Stimulated activated naive CD4-positive, alpha-beta T cell (primary cell): ENCODE measurements at regions not wholly inside any gene's neighbourhood (a gene's known extent, or its start where the extent isn't known, plus 50 kb on each side); places are given as distances from the start of the nearest gene placed in this dataset.

Experiments used
- DNase-seq, 6 experiments: peaks; one replicate each; lab custom pipeline; 2025; lab: John Stamatoyannopoulos, UW

DNA sequence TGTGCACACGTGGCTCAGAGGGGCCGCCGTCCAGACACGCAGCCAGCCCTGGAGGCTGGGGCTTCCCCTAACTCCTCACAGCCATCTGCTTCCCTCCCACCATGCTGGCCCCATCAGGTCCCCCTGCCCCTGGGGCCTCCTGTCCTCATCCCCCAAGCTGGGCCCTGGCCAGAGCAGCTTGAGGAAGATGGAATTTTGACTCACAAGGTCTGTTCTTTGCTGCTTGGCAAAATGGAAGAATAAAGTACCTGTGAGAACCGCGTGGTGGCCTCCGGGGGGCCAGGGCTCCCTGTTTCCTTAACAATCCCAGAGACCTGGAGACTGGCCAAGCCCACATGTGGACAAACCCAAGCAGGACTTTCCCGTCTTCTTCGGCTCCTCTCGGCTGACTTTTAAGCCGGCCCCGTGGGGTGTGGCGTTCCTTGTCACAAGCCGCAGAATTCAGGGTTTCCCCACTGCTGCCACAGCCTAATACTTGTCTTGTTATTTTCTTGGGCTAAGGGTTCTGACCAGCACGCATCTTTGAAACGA lies 872.8 kb downstream of the BRD1 start:
- DNase-seq: no peak

- no peak for DNase-seq
These were observed 873.8 kb downstream of the BRD1 start for GRCh38 chr22:48953830-48954229.

DNA sequence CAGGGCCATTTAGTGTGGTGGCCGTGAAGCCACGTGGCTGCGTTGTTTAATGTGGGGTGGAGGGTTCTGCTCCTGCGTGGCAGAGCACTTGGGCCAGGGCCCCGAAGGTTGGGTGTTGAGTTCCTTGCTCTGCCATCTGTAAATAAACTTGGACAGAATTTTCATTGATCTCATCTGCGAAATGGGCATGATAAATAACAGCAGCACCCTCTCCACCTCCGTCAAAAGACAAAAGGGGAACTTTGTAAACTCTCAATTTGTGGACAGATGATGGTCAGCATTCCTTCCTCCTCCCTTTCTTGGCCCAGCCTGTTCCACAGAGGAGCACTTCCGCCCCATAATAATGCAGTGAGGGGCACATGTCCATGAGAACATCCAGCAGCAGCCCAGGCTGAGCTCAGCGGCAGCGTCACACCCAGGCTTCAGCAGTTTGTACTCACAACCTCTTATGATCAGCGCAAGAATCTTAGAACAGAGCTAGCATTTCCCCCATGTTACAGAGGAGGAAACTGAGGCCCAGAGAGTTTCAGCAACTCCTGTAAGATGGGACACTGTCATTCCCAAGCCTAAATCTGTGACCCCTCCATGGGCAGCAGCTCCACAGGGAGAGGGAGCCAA lies 874.5 kb downstream of the BRD1 start:
- no peak for DNase-seq

GRCh38 chr22:48952256-48953102 lies 875.2 kb downstream of the BRD1 start:
- DNase-seq: no peak

DNA sequence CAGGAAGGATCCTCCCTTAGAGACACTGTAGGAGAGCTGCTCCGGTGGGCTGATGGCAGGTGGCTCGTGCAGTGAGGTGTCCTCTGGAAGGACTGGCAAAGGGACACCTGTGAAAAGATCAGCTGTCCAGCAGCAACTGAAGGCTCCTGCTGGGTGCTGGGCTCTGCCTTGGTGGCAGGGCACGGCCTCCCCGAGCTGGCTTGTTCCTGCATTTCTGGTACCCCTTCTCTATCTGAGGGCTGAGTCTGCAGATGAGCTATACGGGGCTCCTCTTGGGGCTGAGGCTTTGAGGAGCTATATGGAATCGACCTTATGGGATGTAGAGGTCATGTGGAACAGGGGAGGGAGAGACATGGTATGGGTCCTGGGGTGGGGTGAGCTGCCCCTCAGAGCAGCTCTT lies 875.8 kb downstream of the BRD1 start:
- no peak for DNase-seq

DNA sequence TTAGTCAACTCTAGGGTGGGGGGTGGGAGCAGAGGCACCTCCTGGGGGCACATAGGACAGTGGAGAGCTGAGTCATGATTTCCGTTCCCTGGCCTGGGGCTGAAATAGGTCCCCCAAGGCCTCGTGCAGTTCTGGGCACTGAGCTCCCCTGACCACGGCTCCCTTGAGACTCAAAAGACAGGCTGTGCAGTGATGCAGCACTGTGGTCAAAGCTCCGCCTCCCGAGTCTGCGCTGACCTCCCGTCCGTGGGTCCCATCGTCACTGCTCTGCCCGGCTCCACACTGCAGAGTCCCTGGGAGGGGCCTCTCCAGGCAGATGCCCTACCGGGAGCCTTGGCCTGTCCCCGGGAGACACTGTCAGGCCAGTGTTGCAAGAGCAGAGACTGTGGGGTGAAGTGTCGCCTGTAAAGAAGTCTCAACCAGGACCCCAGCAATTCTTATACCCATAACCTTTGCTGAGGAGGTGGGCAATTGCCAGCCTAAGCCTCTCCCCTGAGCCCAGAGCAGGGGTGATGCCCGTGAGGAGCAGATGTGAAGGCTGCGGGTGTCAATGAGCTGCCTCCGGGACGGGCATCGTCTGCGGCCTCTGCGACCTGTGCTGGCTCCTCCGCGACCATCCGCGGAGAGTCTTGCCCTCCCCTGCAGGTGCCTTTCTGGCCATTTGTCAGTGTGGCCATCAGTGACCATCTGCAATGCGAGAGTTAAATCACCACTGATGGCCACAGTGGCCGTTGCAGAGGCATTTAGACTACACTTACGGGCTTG lies 877.3 kb downstream of the BRD1 start:
- DNase-seq: no peak

DNA sequence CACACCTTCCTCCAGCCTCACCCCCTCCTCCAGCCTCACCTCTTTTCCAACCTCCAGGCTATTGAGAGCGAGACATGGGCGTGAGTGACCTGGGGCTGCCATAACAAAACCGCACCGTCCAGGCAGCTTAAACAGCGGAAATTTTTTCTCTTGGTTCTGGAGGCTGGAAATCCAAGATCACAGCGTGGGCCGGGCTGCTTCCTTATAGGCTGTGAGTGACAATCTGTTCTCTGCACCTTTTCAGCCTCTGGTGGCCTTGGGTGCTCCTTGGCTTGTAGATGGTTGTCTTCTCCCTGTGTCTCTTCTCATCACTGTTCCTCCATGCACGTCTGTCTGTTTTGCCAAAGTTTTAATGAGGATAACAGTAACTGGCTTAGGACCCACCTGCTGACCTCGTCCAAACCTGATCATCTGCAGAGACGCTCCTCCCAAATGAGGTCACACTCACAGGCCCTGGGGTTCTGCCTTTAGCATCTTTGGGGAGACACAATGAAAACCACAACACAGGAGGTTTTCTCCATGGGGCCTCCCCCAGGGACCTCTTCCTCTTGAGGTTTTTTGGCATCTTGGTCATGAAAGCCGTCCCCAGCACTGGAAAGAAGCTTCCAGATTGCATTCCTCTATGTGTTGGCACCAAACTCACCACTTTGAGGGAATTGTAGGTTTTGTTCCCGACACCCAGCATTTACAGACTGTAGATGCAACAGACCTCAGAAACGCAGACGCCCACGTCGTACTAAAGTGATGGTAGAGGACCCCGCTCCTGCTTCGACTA lies 878.1 kb downstream of the BRD1 start:
- DNase-seq: no peak

GRCh38 chr22:48948575-48949170 lies 879.0 kb downstream of the BRD1 start:
- no peak for DNase-seq

DNA sequence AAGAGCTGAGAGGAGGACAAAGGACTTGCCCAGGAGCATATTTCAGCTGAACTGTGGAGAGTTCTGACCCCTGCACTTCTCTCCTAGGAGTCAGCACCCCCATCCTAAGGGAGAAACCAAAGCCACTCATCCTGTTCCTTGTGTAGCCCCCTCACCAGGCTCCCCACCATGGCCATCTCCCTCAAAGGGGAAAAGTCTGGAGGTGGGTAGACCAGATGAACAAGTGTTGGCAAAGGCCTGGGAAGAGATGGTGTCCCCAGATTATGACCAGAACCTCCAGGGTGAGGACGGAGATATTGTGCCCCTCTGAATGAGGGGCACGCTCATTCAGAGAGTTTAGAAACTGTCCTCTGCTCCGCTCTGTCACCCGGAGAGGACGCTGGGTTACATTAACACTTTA lies 880.0 kb downstream of the BRD1 start:
- DNase-seq: no peak

DNA sequence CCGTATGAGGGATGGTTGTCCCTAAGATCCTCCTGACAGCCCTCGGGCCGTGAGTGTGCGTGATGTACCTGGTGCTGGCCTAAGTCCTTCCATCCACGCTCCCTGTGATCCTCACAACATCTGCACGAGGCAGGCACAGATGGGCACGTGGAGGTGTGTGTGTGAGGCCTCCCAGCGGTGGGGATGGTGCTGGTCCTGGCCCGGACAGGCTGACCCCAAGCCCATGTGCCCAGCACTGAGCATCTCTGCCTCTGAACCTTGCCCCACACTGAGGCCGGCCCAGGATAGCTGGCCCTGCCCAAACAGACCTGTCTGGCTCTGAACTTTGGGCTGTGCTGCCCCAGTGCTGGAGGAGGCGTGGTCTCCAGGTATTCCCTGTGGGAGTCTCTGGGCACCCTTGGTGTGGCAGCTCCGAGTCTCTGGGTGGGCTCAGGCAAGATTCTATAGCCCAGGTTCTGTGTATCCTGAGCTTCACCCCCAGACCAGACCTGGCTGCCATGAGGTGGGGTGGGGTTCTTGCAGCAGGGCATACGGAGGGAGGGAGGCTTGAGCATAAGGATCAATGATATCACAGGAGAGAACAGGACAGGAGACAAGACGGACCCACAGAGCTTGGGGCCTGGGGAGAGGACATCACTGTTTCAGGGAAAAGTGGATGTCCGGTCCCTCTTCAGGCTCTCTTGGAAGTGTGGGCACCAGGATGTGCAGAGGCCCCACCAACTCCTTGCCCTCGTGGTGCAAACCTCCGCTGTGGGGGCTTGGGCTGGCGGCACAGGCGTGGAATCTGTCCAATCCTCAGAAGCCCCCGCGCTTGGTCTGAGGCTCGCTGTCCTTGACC lies 881.8 kb downstream of the BRD1 start:
- no peak for DNase-seq

DNA sequence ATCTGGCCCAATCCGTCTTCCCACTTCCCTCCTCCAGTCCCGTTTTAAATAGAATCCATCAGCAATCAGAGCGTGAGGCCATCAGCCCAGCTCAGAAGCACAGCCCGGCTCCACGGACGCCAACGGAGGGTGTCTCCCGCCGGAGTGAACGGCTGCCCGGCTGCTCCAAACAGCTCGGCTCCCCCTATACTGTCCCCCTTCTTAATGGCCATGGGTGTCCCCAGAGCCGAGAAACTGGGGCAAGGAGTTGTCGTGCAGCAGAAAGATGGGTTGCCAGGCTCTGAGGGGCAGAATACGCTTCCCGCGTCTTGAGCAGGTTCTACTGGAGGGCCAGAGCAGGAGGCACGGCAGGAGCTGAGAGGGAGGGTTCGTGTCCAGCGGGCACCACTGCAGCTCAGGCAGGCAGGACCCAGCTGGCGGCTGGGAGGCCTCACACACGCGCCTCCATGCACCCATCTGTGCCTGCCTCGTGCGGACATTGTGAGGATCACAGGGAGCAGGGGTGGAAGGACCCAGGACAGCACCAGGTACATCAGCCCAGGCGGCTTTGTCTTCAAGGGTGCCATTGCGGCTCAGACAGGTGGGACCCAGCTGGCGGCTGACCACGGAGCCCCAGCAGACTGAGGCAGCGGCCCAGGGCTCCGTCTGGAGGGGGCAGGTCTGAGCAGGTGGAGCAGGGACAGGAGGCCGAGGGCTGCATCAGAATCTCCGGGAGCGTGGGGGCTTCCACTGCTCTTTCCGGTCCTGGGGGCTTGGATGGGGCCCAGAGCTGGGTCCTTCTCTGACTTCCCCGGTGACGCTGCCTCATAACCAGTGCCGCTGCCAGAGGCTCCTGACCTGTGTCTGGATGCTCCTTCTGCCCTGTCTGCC lies 882.7 kb downstream of the BRD1 start:
- no peak for DNase-seq

DNA sequence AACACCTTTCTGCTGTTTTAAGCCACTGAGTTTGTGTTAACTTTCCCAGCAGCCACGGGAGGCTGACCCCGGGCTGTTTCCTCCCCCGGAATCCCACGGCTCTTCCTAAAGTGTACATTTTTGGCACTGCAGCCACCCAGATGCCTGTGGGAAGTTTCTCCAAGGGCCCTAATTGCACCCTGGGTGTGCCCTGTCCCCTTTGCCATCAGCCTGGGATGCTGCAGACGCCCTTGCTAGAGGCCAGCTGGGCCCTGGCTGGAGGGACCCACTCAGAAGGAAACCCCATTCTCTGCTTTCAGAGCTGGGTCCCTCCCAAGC lies 883.3 kb downstream of the BRD1 start:
- DNase-seq: no peak

- DNase-seq: no peak
These were observed 883.9 kb downstream of the BRD1 start for GRCh38 chr22:48943567-48944432.

GRCh38 chr22:48942698-48943566 lies 884.7 kb downstream of the BRD1 start:
- no peak for DNase-seq

DNA sequence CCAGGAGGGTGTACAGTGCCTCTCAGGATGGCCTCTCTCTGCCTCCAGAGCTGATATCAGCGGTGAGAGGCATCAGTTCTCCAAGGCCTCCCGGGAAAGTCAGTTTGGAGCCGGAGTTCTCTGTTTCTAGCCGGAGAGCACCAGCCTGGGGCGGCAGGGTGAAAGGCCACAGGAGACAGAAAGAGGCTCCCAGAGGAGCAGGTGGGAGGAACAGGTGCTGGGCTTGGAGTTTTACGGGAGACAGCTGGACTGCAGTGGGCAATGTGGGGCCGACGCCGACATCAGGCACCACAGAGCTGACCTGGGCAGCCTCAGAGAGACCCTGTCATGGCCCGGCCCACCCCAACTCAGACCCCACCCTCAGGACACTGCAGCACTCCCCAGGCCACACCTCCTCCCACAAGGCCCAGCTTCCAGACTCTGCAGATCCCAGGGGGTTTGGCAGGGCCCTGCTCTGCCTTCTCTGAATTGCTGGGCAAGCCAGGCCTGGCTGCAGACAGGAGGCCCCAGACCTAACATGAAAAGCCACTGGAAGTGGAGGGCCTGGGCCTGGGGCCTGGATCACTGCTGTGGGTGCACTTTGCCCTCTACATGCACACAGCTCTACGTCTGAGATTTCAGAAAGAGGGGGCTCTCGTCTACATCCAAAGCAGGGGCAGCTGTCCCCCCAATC lies 885.6 kb downstream of the BRD1 start:
- no peak for DNase-seq

- no peak for DNase-seq
These were observed 886.4 kb downstream of the BRD1 start for GRCh38 chr22:48941033-48941902.
